GM21367 (cell line): ENCODE measurements at regions not wholly inside any gene's neighbourhood (a gene's known extent, or its start where the extent isn't known, plus 50 kb on each side); places are given as distances from the start of the nearest gene placed in this dataset.
"Not testable (repeated sequence)": the region's sequence is repeated elsewhere in the genome, so short reads cannot be mapped to it uniquely, and the experiment has no call there.

Source experiments
- ATAC-seq: cut with Tn5 transposase; IDR thresholded peaks from one replicate; pipeline ENCODE4 v1.9.1; 2021; ENCODE audit not compliant: unreplicated experiment

GRCh38 chr4:179719766-179720450, 2277.7 kb upstream of the AGA start:
- no peak for ATAC-seq

DNA sequence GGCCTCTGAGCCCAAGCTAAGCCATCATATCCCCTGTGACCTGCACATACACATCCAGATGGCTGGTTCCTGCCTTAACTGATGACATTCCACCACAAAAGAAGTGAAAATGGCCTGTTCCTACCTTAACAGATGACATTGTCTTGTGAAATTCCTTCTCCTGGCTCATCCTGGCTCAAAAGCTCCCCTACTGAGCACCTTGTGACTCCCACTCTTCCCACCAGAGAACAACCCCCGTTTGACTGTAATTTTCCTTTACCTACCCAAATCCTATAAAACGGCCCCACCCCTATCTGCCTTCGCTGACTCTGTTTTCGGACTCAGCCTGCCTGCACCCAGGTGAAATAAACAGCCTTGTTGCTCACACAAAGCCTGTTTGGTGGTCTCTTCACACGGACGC, 2284.3 kb upstream of the AGA start:
- not testable (repeated sequence) for ATAC-seq

GRCh38 chr4:179728305-179728704, 2286.1 kb upstream of the AGA start:
- ATAC-seq: no peak

DNA sequence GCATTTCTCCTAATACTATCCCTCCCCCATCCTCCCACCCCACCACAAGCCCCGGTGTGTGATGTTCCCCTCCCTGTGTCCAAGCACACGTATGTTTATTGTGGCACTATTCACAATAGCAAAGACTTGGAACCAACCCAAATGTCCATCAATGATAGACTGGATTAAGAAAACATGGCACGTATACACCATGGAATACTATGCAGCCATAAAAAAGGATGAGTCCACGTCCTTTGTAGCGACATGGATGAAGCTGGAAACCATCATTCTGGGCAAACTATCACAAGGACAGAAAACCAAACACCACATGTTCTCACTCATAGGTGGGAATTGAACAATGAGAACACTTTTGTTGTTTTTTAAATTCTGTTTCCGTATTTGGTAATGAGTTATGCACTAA, 2294.6 kb upstream of the AGA start:
- ATAC-seq: not testable (repeated sequence)

DNA sequence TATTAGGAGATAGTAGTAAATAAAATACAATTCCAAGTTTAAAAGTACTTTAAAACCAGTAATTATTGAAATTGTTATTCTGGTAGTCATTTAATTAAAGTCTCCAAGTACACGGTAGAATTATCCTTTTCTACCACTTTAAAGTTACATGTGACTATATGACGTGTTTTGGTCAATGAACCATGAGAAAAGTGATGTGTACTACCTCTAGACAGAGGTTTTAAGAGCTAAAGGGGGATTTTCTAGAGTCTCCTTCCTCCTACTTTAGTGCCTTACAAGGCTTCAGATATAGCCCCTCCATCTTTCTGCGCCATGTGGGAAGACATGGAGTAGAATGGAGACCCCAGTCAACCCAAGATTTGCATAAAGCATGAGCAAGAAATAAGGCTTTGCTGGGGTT, 2296.6 kb upstream of the AGA start:
- ATAC-seq: no peak

DNA sequence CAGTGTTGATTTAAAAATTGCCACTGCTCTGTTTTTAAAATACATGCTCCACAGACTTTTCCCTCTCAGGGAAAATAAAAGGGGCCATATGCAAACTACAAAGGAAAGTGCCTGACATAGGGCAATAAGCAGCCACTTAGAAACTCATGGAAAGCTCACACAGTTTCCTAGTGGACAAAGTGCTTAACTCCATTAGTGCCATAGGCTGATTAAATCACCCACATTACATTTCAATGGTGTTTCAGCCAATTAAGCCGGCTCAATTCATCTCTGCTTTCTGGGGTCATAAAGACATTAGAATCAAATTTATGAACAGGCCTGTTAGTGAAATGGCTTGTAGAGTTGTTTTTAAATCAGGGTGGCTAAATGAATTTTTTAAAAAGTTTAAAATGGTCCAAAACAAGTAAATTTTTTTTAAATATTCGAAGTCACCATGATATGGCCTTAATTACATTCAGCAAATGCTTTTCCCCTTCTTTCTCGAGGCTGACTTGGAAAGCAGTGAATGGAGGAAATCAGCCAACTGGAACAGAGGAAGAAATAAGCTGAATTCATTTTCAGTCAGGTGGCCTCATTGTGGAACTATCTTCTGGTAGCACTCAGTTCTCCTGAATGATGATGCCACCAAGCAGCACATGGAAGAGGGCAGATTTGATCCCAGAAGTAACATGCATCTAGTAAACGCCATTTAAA, 2305.1 kb upstream of the AGA start:
- ATAC-seq: no peak

DNA sequence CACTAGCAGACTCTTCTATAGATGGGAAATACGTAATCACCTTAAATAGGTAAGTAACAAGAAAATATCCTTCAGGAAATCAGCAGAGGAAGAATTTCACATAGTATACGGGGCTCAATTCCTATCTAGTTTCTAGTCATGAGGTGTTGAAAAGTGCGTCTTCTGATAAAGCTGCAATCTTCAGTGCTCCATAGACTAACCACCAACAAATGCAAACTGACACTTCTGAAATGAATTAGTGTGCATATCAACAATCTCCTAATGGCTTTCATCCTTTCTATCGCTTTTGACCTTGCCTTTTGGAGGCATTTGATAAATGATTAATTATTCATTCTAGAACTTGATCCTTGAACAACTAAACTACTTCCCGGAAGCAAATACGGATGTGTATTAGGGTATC, 2306.6 kb upstream of the AGA start:
- ATAC-seq: no peak

GRCh38 chr4:179750374-179750773, 2308.1 kb upstream of the AGA start:
- ATAC-seq: no peak

GRCh38 chr4:179751669-179752068, 2309.4 kb upstream of the AGA start:
- ATAC-seq: no peak

GRCh38 chr4:179755322-179755721, 2313.1 kb upstream of the AGA start:
- no peak for ATAC-seq

DNA sequence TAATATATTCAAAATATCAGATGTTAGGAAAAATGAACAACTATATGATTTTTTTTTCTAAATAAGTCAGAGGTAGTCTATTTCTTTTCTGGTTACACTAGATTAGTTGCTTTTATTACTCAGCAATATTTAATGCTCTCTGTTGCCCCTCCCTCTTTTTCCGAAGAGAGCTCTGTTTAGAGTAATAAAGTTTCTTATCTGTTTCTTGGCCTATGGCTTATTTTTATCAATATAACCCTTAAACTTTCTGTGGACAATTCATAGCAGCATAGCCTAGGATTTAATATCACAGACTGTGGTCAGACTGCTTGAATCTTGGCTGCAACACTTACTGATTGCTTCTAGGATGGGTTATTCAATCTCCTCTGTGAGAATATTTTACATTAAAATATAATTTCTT, 2315.4 kb upstream of the AGA start:
- ATAC-seq: no peak

DNA sequence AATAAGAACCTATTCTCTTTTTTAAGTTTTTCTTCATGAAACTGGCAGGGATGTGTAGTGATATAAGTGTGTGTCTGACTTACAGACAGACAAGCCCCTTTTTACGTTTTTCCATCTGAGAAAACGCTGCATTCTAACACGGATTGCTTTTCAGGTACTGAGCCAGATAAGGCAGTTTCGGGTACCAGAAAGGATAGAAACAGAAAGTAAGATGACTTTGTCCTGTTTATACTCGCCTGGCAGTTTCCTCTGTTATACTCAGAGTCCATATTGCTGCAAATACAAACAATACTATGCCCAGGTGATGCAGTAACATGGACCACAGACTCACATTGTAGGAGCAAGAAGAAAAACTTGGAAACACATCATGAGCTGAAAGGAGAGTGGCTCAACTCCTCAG, 2320.6 kb upstream of the AGA start:
- ATAC-seq: no peak

DNA sequence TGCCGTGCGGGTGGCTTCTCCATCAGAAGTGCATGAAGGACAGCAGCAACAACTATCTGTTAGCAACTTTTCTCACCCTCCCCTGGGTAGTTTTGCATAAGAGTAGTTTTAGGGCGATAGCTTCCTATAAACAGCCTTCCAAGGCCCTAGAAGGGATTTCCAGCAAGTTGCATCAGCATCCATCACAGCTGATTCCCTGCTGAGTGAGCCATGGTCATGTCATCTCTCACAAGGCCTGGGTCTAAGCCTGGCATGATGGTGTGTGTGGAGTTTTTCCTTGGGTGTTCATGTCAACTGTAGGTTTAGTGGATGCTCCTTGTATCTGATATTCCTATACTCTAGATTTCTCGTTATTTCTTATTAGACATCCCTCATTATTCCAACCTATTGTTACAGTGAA, 2324.7 kb upstream of the AGA start:
- no peak for ATAC-seq

DNA sequence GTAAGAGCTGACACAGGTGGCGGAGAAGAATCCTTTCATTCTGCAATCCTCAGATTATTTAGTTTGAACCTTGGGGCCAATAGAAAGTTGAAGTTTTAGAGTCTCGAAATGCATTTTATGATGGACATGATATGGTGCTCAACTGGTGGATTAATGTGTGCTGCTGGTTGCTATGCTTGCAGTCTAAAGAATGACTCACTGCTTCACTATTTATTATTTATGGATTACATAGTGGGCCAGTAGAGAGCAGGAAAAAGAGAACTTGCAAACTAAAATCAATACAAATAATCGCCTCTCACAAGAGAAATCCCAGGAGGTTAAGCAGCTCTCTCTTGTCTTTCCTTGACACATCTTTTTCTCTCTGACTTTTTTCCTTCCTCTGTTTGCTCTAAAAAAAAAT, 2326.8 kb upstream of the AGA start:
- no peak for ATAC-seq

DNA sequence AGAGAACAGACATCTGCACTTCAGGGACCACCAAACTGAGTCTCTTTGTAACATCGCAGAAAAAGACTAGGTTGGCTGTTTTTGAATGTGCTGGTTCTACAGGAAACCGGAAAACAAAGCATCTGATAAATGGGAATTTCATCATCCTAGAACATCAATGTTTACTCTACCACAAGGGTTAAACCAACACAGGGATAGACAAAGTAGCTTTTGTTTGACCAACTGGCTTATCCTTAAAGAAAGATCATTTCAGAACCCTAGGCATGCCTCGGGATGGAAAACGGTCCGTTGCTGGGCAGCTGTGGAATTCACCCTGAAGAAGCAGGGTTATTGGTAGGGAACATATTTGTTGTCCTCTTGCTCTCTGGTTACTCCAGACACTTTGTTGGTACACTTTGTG, 2355.5 kb upstream of the AGA start:
- ATAC-seq: no peak

DNA sequence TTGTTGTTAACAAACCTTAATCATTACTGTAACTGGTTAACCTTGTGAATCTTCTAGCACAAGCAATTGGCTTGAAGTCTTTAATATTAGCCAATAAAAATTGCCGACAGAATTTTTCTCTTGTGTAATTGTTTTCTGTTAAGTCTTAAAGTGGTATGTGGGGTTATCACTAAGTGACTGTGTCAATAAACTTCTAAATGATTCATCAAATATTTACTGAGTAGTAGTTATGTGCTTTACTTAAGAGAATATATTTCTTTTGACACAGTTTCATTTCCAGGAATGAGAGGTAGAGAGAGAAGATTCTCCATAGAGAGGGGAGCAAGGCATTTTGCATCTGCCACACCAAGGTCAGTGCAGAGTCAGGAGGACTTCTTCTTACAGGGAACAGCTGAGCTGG, 2361.6 kb upstream of the AGA start:
- ATAC-seq: no peak

DNA sequence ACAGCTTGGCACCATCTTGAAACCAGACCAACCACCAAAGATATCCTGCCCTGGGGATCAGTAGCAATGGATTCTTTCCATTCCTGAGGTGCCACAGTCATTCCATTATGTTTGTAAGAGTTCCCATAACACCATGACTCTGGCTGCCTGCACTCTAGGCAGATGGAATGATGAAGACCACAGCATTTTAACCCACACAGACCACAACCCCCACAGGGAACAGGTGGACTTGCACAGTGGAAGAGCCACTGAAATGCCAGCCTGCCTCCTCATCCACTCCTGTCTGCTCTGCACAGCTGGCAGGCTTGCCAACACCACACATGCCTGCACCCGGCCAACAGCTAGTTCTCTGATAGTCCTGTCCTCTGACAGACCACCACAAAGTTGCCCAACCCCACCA, 2362.2 kb upstream of the AGA start:
- no peak for ATAC-seq

DNA sequence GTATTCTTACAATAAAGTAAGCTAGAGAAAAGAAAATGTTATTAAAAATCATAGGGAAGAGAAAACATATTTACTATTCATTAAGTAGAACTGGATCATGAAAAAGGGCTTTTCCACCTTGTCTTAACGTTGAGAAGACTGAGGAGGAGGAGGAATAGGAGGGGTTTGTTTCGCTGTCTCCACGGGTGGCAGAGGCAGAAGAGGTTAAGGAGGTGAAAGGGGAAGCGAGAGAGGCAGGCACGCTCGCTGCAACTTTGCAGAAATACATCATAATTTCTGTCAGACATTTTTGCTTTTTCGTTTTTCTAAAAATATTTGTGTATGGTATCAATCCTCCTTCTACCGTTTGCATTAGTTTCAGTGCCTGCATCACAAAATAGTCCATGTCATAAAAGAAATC, 2375.1 kb upstream of the AGA start:
- no peak for ATAC-seq

DNA sequence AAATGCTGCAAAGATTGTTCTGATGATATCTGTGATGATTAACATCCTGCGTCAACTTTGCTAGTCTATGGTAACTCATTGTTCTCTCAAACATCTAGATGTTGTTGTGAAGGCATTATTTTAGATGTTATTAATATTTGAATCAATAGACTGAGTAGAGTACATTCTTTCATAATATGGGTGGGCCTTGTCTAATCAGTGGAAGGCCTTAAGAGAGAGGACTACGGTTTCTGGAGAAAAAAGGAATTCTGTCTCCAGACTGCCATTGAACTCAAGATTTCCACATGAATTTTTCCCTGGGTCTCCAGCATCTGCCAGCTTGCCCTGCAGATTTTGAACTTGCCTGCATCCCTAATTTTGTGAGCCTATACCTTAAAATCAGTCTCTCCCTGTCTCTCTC, 2381.1 kb upstream of the AGA start:
- ATAC-seq: no peak

- no peak for ATAC-seq
Measured at GRCh38 chr4:179831274-179831673, 2389.0 kb upstream of the AGA start.

GRCh38 chr4:179836179-179837075, 2394.2 kb upstream of the AGA start:
- no peak for ATAC-seq

DNA sequence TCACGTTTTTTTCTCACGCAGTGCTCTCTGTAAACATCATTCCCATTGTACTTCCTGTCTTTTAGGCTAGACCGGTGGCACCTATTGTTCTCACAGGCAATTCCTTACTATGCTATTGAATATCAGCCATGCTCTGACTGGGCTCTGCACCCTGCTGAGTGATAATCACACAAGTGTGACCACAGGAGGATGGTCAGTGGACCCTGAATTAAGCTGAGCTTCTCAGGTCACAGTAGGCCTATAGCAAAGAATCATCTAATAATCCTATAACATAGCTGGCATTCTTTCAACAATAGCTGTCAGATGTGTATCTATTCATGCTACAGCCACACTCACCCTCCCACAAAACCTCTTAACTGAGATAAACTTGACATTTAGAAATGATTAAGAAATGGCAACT, 2399.8 kb upstream of the TENM3 start:
- ATAC-seq: no peak
